K562 (cell line): ENCODE measurements at regions not wholly inside any gene's neighbourhood (a gene's known extent, or its start where the extent isn't known, plus 50 kb on each side); places are given as distances from the start of the nearest gene placed in this dataset.

Experiments used
- ATAC-seq: fragments of 200-7000 bp; cut with Tn5 transposase; 3 replicates; pipeline ENCODE4 v1.9.1; 2020; ENCODE audit warnings: moderate library complexity
- BruUV-seq: library from RNA; stranded (reverse); fragments of 400-500 nt; replicated peaks from 2 replicates; lab custom pipeline; 2021; lab: Mats Ljungman, UMichigan
- CTCF ChIA-PET: fragments of 300-600 bp; formaldehyde crosslinking; extraction: SDS; loops from one replicate; lab custom pipeline; 2021; ENCODE audit warnings: low intra/inter-chr PET ratio; lab: Yijun Ruan, JAX
- POLR2A ChIA-PET: fragments of 300-600, 350-650 bp; sonication (Branson Sonifier 250); formaldehyde crosslinking; extraction: SDS; loops from one replicate; lab custom pipeline; 2021; ENCODE audit warnings: antibody characterized with exemption, inconsistent platforms; lab: Yijun Ruan, JAX
- DNase-seq, 4 experiments: peaks; one replicate each; pipeline versions ENCODE4 v3.0.0 to v3.0.0-alpha.2; 2011 to 2018; ENCODE audit warnings: low spot score in 3 of 4, mixed read lengths in 3 of 4; ENCODE audit errors: extremely low read depth in 1 of 4
- FAIRE-seq: peaks from 2 replicates; lab custom pipeline; 2011; peaks lifted over from hg19 to GRCh38; lab: Jason Lieb, UNC
- H2AFZ ChIP-seq: 2 replicates; pipeline ENCODE4 v1.6.0; 2011; ENCODE audit warnings: low read depth, low read length, control low read depth, inconsistent platforms
- H3K27ac ChIP-seq: fragments of 200-600 bp; 3 replicates; pipeline ENCODE4 v1.8.0; 2011; ENCODE audit warnings: low read depth, mild to moderate bottlenecking, control low read depth, inconsistent platforms, low read length, moderate library complexity, mixed read lengths; ENCODE audit errors: extremely low read depth
- H3K27me3 ChIP-seq, 2 experiments: fragments of 300-600 bp in 1 of 2; 2 replicates in 1 of 2; 3 replicates in 1 of 2; pipeline versions ENCODE4 v1.6.0 to v1.8.0; 2011; ENCODE audit warnings: inconsistent platforms in 2 of 2, low read length in 2 of 2, mild to moderate bottlenecking in 1 of 2, mixed read lengths in 1 of 2, moderate library complexity in 1 of 2; ENCODE audit not compliant: control insufficient read depth in 2 of 2, insufficient read depth in 2 of 2
- H3K36me3 ChIP-seq: fragments of 300-600 bp; 3 replicates; pipeline ENCODE4 v1.8.0; 2011; ENCODE audit warnings: mild to moderate bottlenecking, low read length, inconsistent platforms; ENCODE audit not compliant: control insufficient read depth, insufficient read depth
- H3K4me1 ChIP-seq, 2 experiments: fragments of 200-600 bp in 1 of 2; replicated peaks in 1 of 2; 2 replicates in 1 of 2; 3 replicates in 1 of 2; pipeline versions ENCODE4 v1.5.1 to v1.8.0; 2011; ENCODE audit warnings: inconsistent platforms in 2 of 2, low read length in 2 of 2, mild to moderate bottlenecking in 1 of 2, mixed read lengths in 1 of 2, moderate library complexity in 1 of 2; ENCODE audit not compliant: control insufficient read depth in 2 of 2, insufficient read depth in 2 of 2
- H3K4me2 ChIP-seq: 2 replicates; pipeline ENCODE4 v1.6.1; 2011; ENCODE audit warnings: low read length, control low read depth, inconsistent platforms, mixed read lengths; ENCODE audit not compliant: insufficient read depth
- H3K4me3 ChIP-seq: fragments of 200-600 bp; sonication (generic), shearing (Covaris generic); 2 replicates; pipeline ENCODE4 v1.5.1; 2016; ENCODE audit warnings: control low read depth, inconsistent platforms
- H3K79me2 ChIP-seq: fragments of 200-600 bp; 3 replicates; pipeline ENCODE4 v1.8.0; 2011; ENCODE audit warnings: low read length, inconsistent platforms; ENCODE audit not compliant: control insufficient read depth, insufficient read depth
- H3K9ac ChIP-seq, 2 experiments: 2 replicates each; pipeline versions ENCODE4 v1.6.0 to v1.6.1; 2011; ENCODE audit warnings: low read depth in 2 of 2, low read length in 2 of 2, control low read depth in 1 of 2, inconsistent platforms in 1 of 2, mild to moderate bottlenecking in 1 of 2, mixed read lengths in 1 of 2; ENCODE audit not compliant: insufficient read depth in 1 of 2
- H3K9me1 ChIP-seq: one replicate; pipeline ENCODE4 v1.6.0; 2011; ENCODE audit warnings: inconsistent platforms, mild to moderate bottlenecking, low read length, moderate library complexity; ENCODE audit not compliant: control insufficient read depth, insufficient read depth
- H3K9me3 ChIP-seq: replicated peaks from 2 replicates; pipeline ENCODE4 v1.5.1; 2011; ENCODE audit warnings: low read depth, low read length, inconsistent platforms; ENCODE audit not compliant: control insufficient read depth, insufficient read depth
- H4K20me1 ChIP-seq: replicated peaks from 2 replicates; pipeline ENCODE4 v1.6.1; 2011; ENCODE audit warnings: low read length, inconsistent platforms, mixed read lengths; ENCODE audit not compliant: control insufficient read depth, insufficient read depth
- ELF1 ChIP-seq: fragments of 200-800 bp; sonication (Bioruptor generic); IDR thresholded peaks from 2 replicates; pipeline ENCODE4 v1.6.1; 2016; ENCODE audit warnings: missing genetic modification characterization, missing compliant biosample characterization
- ETV6 ChIP-seq, 3 experiments: fragments of 150-350 bp in 1 of 3; sonication (generic) in 1 of 3; formaldehyde crosslinking in 1 of 3; IDR thresholded peaks; 2 replicates each; pipeline versions ENCODE4 v1.6.1 to v1.8.0; 2014 to 2022; ENCODE audit warnings: borderline replicate concordance in 2 of 3, low read depth in 2 of 3, antibody characterized with exemption in 1 of 3, low read length in 1 of 3, mild to moderate bottlenecking in 1 of 3, missing genetic modification reagents in 1 of 3
- ILF3 ChIP-seq: fragments of 450-650 bp; IDR thresholded peaks from 2 replicates; pipeline ENCODE4 v1.6.1; 2018; ENCODE audit warnings: antibody characterized with exemption, mild to moderate bottlenecking, moderate library complexity, borderline replicate concordance
- MTF1 ChIP-seq: fragments of 250-450 bp; sonication (Bioruptor Pico); IDR thresholded peaks from 2 replicates; pipeline ENCODE4 v1.9.0; 2021; ENCODE audit warnings: moderate library complexity, mild to moderate bottlenecking, inconsistent platforms, borderline replicate concordance
- PML ChIP-seq: IDR thresholded peaks from 2 replicates; pipeline ENCODE4 v1.6.1; 2012; ENCODE audit warnings: low read length, inconsistent platforms
- PRMT5 ChIP-seq: sonication (generic); formaldehyde crosslinking; IDR thresholded peaks from 2 replicates; pipeline ENCODE4 v1.5.0; 2020; ENCODE audit warnings: missing genetic modification reagents
- ZNF511 ChIP-seq: sonication (generic); formaldehyde crosslinking; IDR thresholded peaks from 2 replicates; pipeline ENCODE4 v1.8.0; 2022; ENCODE audit warnings: mild to moderate bottlenecking, missing genetic modification reagents
- ZNF717 ChIP-seq: fragments of 250-450 bp; sonication (Bioruptor Pico); IDR thresholded peaks from 2 replicates; pipeline ENCODE4 v1.5.0; 2021
- WGBS: fragments of 100-300 bp; shearing (Covaris generic); methylation state at CpG from one replicate; pipeline ENCODE4 v1.1.6; 2016; ENCODE audit warnings: low coverage, mixed read lengths; ENCODE audit not compliant: insufficient coverage; ENCODE audit errors: missing lambda C conversion rate; 5-methylcytosine and 5-hydroxymethylcytosine counted together
- in situ Hi-C: fragments of 300-500 bp; cut with MboI; formaldehyde crosslinking; loops from 4 replicates; pipeline ENCODE4 v1.15.0; 2018; ENCODE audit warnings: inconsistent platforms, mixed read lengths
- intact Hi-C: fragments of 100-400 bp; cut with micrococcal nuclease; formaldehyde crosslinking; loops from 2 replicates; pipeline ENCODE4 v1.14.2; 2022

- ChIA-PET CTCF (no interaction called here), POLR2A (no interaction called here)
- Histone ChIP-seq H3K4me3 (no peak overlapping the region), H2AFZ (no peak overlapping the region), H3K27ac (no peak overlapping the region), H3K36me3 (no peaks in the 10 kb centered on the region), H4K20me1 (no peaks in the 10 kb centered on the region; the same call in 1 of the 2 replicates), H3K79me2 (no peaks in the 10 kb centered on the region), H3K9me1 (peaks cover 4% of the 10 kb centered on the region), H3K27me3 (no peaks in the 10 kb centered on the region), H3K4me1 (no peaks in the 10 kb centered on the region; a peak in 1 of 5 replicates), H3K9ac (no peak overlapping the region), H3K9me3 (no peaks in the 10 kb centered on the region), H3K4me2 (no peak overlapping the region)
- no peak for ATAC-seq
- BruUV-seq = no TSS peak
- intact Hi-C loops = no loop called here
- no peak for FAIRE-seq
- in situ Hi-C loops = no loop called here
- WGBS = 4% methylated on average over 3 of the region's 3 CpGs
- TF ChIP-seq ZNF717 (CRISPR knock-in tag) (no peak), PRMT5 (CRISPR knock-in tag) (no peak), ILF3 (no peak), ZNF511 (CRISPR knock-in tag) (no peak), ETV6 (IDR thresholded peaks at IDR 0.05; ENCODE audit: borderline replicate concordance in 1 of 2, low read depth in 2 of 2, low read length in 1 of 2) (no peak), ETV6 (CRISPR knock-in tag; IDR thresholded peaks at IDR 0.05; ENCODE audit: borderline replicate concordance) (no peak), MTF1 (CRISPR knock-in tag) (no peak), ELF1 (tag) (no peak), PML (no peak)
- no peak for DNase-seq
Observed at GRCh38 chr20:48106428-48106827, 321.1 kb upstream of the SULF2 start.
